CD8-positive, alpha-beta memory T cell (primary cell): ENCODE measurements at regions not wholly inside any gene's neighbourhood (a gene's known extent, or its start where the extent isn't known, plus 50 kb on each side); places are given as distances from the start of the nearest gene placed in this dataset.
"Not testable (repeated sequence)": the region's sequence is repeated elsewhere in the genome, so short reads cannot be mapped to it uniquely, and the experiment has no call there.

Experiments used
- CTCF ChIA-PET: fragments of 350-600 bp; sonication (Branson Sonifier 250); formaldehyde crosslinking; loops from one replicate; lab custom pipeline; 2021; ENCODE audit warnings: antibody characterized with exemption; lab: Charles Lee
- POLR2A ChIA-PET: fragments of 350-600 bp; sonication (Branson Sonifier 250); formaldehyde crosslinking; loops from one replicate; lab custom pipeline; 2021; ENCODE audit warnings: antibody characterized with exemption; lab: Charles Lee
- DNase-seq, 5 donors: peaks; one replicate each; pipeline versions ENCODE4 v3.0.0 to v3.0.0-alpha.2; 2020 to 2022; ENCODE audit warnings: mixed read lengths in 1 of 5
- H3K27ac ChIP-seq: one replicate; pipeline ENCODE4 v1.7.0; 2013; ENCODE audit warnings: low read depth, mild to moderate bottlenecking, low read length, moderate library complexity
- H3K27me3 ChIP-seq: 2 replicates; pipeline ENCODE4 v1.7.0; 2013; ENCODE audit warnings: low read length, mild to moderate bottlenecking; ENCODE audit not compliant: insufficient read depth, poor library complexity, severe bottlenecking
- H3K36me3 ChIP-seq: 2 replicates; pipeline ENCODE4 v1.7.0; 2013; ENCODE audit warnings: mild to moderate bottlenecking, low read length, moderate library complexity; ENCODE audit not compliant: insufficient read depth
- H3K4me1 ChIP-seq: 2 replicates; pipeline ENCODE4 v1.7.0; 2013; ENCODE audit warnings: mild to moderate bottlenecking, low read length, moderate library complexity; ENCODE audit not compliant: insufficient read depth
- H3K4me3 ChIP-seq: 2 replicates; pipeline ENCODE4 v1.7.0; 2013; ENCODE audit warnings: mild to moderate bottlenecking, low read length
- H3K9me3 ChIP-seq: 2 replicates; pipeline ENCODE4 v1.7.0; 2013; ENCODE audit warnings: mild to moderate bottlenecking, low read length
- H3K27ac Mint-ChIP-seq, 8 donors: one replicate each; pipeline ENCODE4 v1.8.0; 2020 to 2021; ENCODE audit warnings: mixed read lengths in 8 of 8, mild to moderate bottlenecking in 6 of 8, inconsistent platforms in 3 of 8, moderate library complexity in 3 of 8
- H3K27me3 Mint-ChIP-seq, 2 donors: one replicate each; pipeline ENCODE4 v1.8.0; 2020 to 2021; ENCODE audit warnings: mixed read lengths in 2 of 2, mild to moderate bottlenecking in 1 of 2, moderate library complexity in 1 of 2
- H3K36me3 Mint-ChIP-seq, 3 donors: one replicate each; pipeline ENCODE4 v1.8.0; 2020 to 2021; ENCODE audit warnings: mixed read lengths in 3 of 3, inconsistent platforms in 1 of 3, mild to moderate bottlenecking in 1 of 3
- H3K4me1 Mint-ChIP-seq, 3 donors: one replicate each; pipeline ENCODE4 v1.8.0; 2020 to 2021; ENCODE audit warnings: mixed read lengths in 3 of 3, inconsistent platforms in 1 of 3, mild to moderate bottlenecking in 1 of 3
- H3K4me3 Mint-ChIP-seq, 7 donors: one replicate each; pipeline ENCODE4 v1.8.0; 2020 to 2021; ENCODE audit warnings: mixed read lengths in 7 of 7, mild to moderate bottlenecking in 6 of 7, moderate library complexity in 4 of 7, inconsistent platforms in 2 of 7
- H3K9me3 Mint-ChIP-seq, 5 donors: one replicate each; pipeline ENCODE4 v1.8.0; 2020 to 2022; ENCODE audit warnings: mixed read lengths in 5 of 5, mild to moderate bottlenecking in 3 of 5, moderate library complexity in 2 of 5, inconsistent platforms in 1 of 5

- Mint-ChIP-seq H3K27me3 (no peaks in the 10 kb centered on the region), H3K4me1 (no peaks in the 10 kb centered on the region), H3K27ac (peak overlapping the region in 1 of 8 donors; percentile 38), H3K36me3 (no peaks in the 10 kb centered on the region), H3K4me3 (no peak overlapping the region), H3K9me3 (peaks cover 4 to 27% (median 8%) of the 10 kb centered on the region in 5 donors)
- CTCF ChIA-PET, result no interaction called here
- H3K27me3 ChIP-seq, result no peaks in the 10 kb centered on the region
- POLR2A ChIA-PET, result no interaction called here
- H3K27ac ChIP-seq, result no peak overlapping the region
- no peaks in the 10 kb centered on the region for H3K9me3 ChIP-seq
- no peaks in the 10 kb centered on the region for H3K4me1 ChIP-seq
- peak in 1 of 5 donors; percentile 22 for DNase-seq
- no peak overlapping the region for H3K4me3 ChIP-seq
- no peaks in the 10 kb centered on the region for H3K36me3 ChIP-seq
Observed at GRCh38 chr6:68194846-68195478, 440.1 kb upstream of the ADGRB3 start.

GRCh38 chr6:68192988-68193387 lies 442.1 kb upstream of the ADGRB3 start:
- H3K4me3 Mint-ChIP-seq, result no peak overlapping the region
- Histone ChIP-seq H3K27ac (no peak overlapping the region), H3K9me3 (no peaks in the 10 kb centered on the region), H3K4me3 (no peak overlapping the region), H3K4me1 (no peaks in the 10 kb centered on the region), H3K36me3 (no peaks in the 10 kb centered on the region), H3K27me3 (no peaks in the 10 kb centered on the region)
- POLR2A ChIA-PET, result no interaction called here
- CTCF ChIA-PET, result no interaction called here
- DNase-seq, result no peak
- peaks cover 7 to 18% (median 8%) of the 10 kb centered on the region in 5 donors for H3K9me3 Mint-ChIP-seq
- H3K36me3 Mint-ChIP-seq, result no peaks in the 10 kb centered on the region
- no peak overlapping the region for H3K27ac Mint-ChIP-seq
- H3K27me3 Mint-ChIP-seq, result no peaks in the 10 kb centered on the region
- H3K4me1 Mint-ChIP-seq, result no peaks in the 10 kb centered on the region

- H3K36me3 ChIP-seq, result no peaks in the 10 kb centered on the region
- POLR2A ChIA-PET, result no interaction called here
- H3K9me3 ChIP-seq, result no peaks in the 10 kb centered on the region
- H3K27ac ChIP-seq, result no peak overlapping the region
- no peaks in the 10 kb centered on the region for H3K27me3 ChIP-seq
- no peaks in the 10 kb centered on the region for H3K4me1 ChIP-seq
- Mint-ChIP-seq H3K27ac (no peak overlapping the region), H3K9me3 (peaks cover 2 to 13% (median 7%) of the 10 kb centered on the region in 5 donors), H3K27me3 (no peaks in the 10 kb centered on the region), H3K4me3 (no peak overlapping the region), H3K4me1 (no peaks in the 10 kb centered on the region), H3K36me3 (no peaks in the 10 kb centered on the region)
- no peak overlapping the region for H3K4me3 ChIP-seq
- CTCF ChIA-PET, result no interaction called here
- no peak for DNase-seq
Observed at GRCh38 chr6:68189217-68189815, 445.8 kb upstream of the ADGRB3 start.

GRCh38 chr6:68186870-68187269 lies 448.2 kb upstream of the ADGRB3 start:
- no peak for DNase-seq
- peaks cover 0 to 11% (median 7%) of the 10 kb centered on the region in 5 donors for H3K9me3 Mint-ChIP-seq
- no peaks in the 10 kb centered on the region for H3K4me1 Mint-ChIP-seq
- H3K27me3 Mint-ChIP-seq, result no peaks in the 10 kb centered on the region
- no peaks in the 10 kb centered on the region for H3K4me1 ChIP-seq
- H3K36me3 Mint-ChIP-seq, result no peaks in the 10 kb centered on the region
- no peaks in the 10 kb centered on the region for H3K9me3 ChIP-seq
- CTCF ChIA-PET, result no interaction called here
- POLR2A ChIA-PET, result no interaction called here
- H3K36me3 ChIP-seq, result no peaks in the 10 kb centered on the region
- H3K27me3 ChIP-seq, result no peaks in the 10 kb centered on the region
- H3K4me3 Mint-ChIP-seq, result no peak overlapping the region
- H3K27ac ChIP-seq, result no peak overlapping the region
- H3K27ac Mint-ChIP-seq, result no peak overlapping the region
- H3K4me3 ChIP-seq, result no peak overlapping the region

- Histone ChIP-seq H3K27ac (no peak overlapping the region), H3K36me3 (no peaks in the 10 kb centered on the region), H3K27me3 (no peaks in the 10 kb centered on the region), H3K4me1 (no peaks in the 10 kb centered on the region), H3K4me3 (no peak overlapping the region), H3K9me3 (no peaks in the 10 kb centered on the region)
- Mint-ChIP-seq H3K9me3 (peaks cover 4 to 13% (median 4%) of the 10 kb centered on the region in 5 donors), H3K36me3 (no peaks in the 10 kb centered on the region), H3K4me1 (no peaks in the 10 kb centered on the region), H3K4me3 (no peak overlapping the region), H3K27me3 (no peaks in the 10 kb centered on the region), H3K27ac (no peak overlapping the region)
- POLR2A ChIA-PET, result no interaction called here
- DNase-seq, result no peak
- CTCF ChIA-PET, result no interaction called here
Observed at GRCh38 chr6:68182386-68182785, 452.7 kb upstream of the ADGRB3 start.

GRCh38 chr6:68181027-68181426 lies 454.1 kb upstream of the ADGRB3 start:
- H3K4me1 Mint-ChIP-seq, POLR2A ChIA-PET, CTCF ChIA-PET: not testable (repeated sequence)

GRCh38 chr6:68173616-68174015 lies 461.5 kb upstream of the ADGRB3 start:
- Histone ChIP-seq H3K36me3 (no peaks in the 10 kb centered on the region), H3K27me3 (no peaks in the 10 kb centered on the region), H3K4me1 (no peaks in the 10 kb centered on the region), H3K4me3 (no peak overlapping the region), H3K9me3 (no peaks in the 10 kb centered on the region), H3K27ac (no peak overlapping the region)
- Mint-ChIP-seq H3K4me1 (no peaks in the 10 kb centered on the region), H3K9me3 (peaks cover 0 to 14% (median 4%) of the 10 kb centered on the region in 5 donors), H3K36me3 (no peaks in the 10 kb centered on the region), H3K27me3 (no peaks in the 10 kb centered on the region), H3K4me3 (no peak overlapping the region), H3K27ac (no peak overlapping the region)
- no peak for DNase-seq
- ChIA-PET POLR2A (no interaction called here), CTCF (no interaction called here)

More at GRCh38 chr6:68181027-68181426, 454.1 kb upstream of the ADGRB3 start:
- not testable (repeated sequence) for H3K4me1 ChIP-seq, DNase-seq, H3K36me3 Mint-ChIP-seq, H3K27ac Mint-ChIP-seq, H3K4me3 Mint-ChIP-seq, H3K9me3 ChIP-seq, H3K36me3 ChIP-seq, H3K27me3 Mint-ChIP-seq, H3K27ac ChIP-seq, H3K9me3 Mint-ChIP-seq, H3K4me3 ChIP-seq, H3K27me3 ChIP-seq

- no peak overlapping the region for H3K4me3 Mint-ChIP-seq
- no peak for DNase-seq
- Histone ChIP-seq H3K27me3 (no peaks in the 10 kb centered on the region), H3K4me3 (no peak overlapping the region), H3K4me1 (no peaks in the 10 kb centered on the region), H3K27ac (no peak overlapping the region), H3K9me3 (no peaks in the 10 kb centered on the region), H3K36me3 (no peaks in the 10 kb centered on the region)
- H3K27ac Mint-ChIP-seq, result no peak overlapping the region
- ChIA-PET POLR2A (no interaction called here), CTCF (no interaction called here)
- H3K4me1 Mint-ChIP-seq, result no peaks in the 10 kb centered on the region
- no peaks in the 10 kb centered on the region for H3K36me3 Mint-ChIP-seq
- no peaks in the 10 kb centered on the region for H3K27me3 Mint-ChIP-seq
- H3K9me3 Mint-ChIP-seq, result peaks cover 0 to 16% (median 2%) of the 10 kb centered on the region in 5 donors
Observed at GRCh38 chr6:68169922-68170321, 465.2 kb upstream of the ADGRB3 start.
